PC-9 (cell line): ENCODE measurements at regions not wholly inside any gene's neighbourhood (a gene's known extent, or its start where the extent isn't known, plus 50 kb on each side); places are given as distances from the start of the nearest gene placed in this dataset.

ENCODE experiments used
- BruUV-seq: library from RNA; stranded (reverse); fragments of 400-500 nt; replicated peaks from 2 replicates; lab custom pipeline; 2021; lab: Mats Ljungman, UMichigan
- CTCF ChIA-PET: fragments of 300-600 bp; sonication (Branson Sonifier 250); formaldehyde crosslinking; loops from one replicate; lab custom pipeline; 2022; ENCODE audit warnings: antibody characterized with exemption; lab: Charles Lee
- POLR2A ChIA-PET: fragments of 300-600 bp; sonication (Branson Sonifier 250); formaldehyde crosslinking; loops from one replicate; lab custom pipeline; 2022; ENCODE audit warnings: antibody characterized with exemption; ENCODE audit not compliant: unreplicated experiment; lab: Charles Lee
- DNase-seq, 2 experiments: peaks; one replicate each; pipeline versions ENCODE4 v3.0.0 to v3.0.0-alpha.2; 2015 to 2022; ENCODE audit warnings: mixed read lengths in 1 of 2
- H2AFZ ChIP-seq: fragments of 200-600 bp; sonication (generic); 2 replicates; pipeline ENCODE4 v1.8.1; 2017; ENCODE audit warnings: antibody characterized with exemption
- H3F3A ChIP-seq: fragments of 200-600 bp; sonication (generic); 2 replicates; pipeline ENCODE4 v1.8.1; 2017; ENCODE audit warnings: antibody characterized with exemption, mild to moderate bottlenecking, low read depth; ENCODE audit not compliant: insufficient read depth
- H3K27ac ChIP-seq: fragments of 200-600 bp; sonication (generic); 2 replicates; pipeline ENCODE4 v1.6.1; 2016; ENCODE audit warnings: mixed run types
- H3K27me3 ChIP-seq: fragments of 200-600 bp; sonication (generic); 2 replicates; pipeline ENCODE4 v1.6.1; 2016; ENCODE audit warnings: low read depth, mixed run types; ENCODE audit not compliant: insufficient read depth
- H3K36me3 ChIP-seq: fragments of 200-600 bp; sonication (generic); 2 replicates; pipeline ENCODE4 v1.6.1; 2016; ENCODE audit warnings: low read depth, mixed run types
- H3K4me1 ChIP-seq: fragments of 200-600 bp; sonication (generic); replicated peaks from 2 replicates; pipeline ENCODE4 v1.6.1; 2016; ENCODE audit warnings: mixed run types; ENCODE audit not compliant: insufficient read depth
- H3K4me2 ChIP-seq: fragments of 200-600 bp; sonication (generic); 2 replicates; pipeline ENCODE4 v1.6.1; 2017; ENCODE audit warnings: mixed run types
- H3K4me3 ChIP-seq: fragments of 200-600 bp; sonication (generic); 2 replicates; pipeline ENCODE4 v1.6.1; 2016; ENCODE audit warnings: mixed run types
- H3K79me2 ChIP-seq: fragments of 200-600 bp; sonication (generic); 2 replicates; pipeline ENCODE4 v1.6.1; 2017; ENCODE audit warnings: low read depth, mixed run types
- H3K9me2 ChIP-seq: fragments of 200-600 bp; sonication (generic); 2 replicates; pipeline ENCODE4 v1.8.1; 2017; ENCODE audit warnings: mild to moderate bottlenecking; ENCODE audit not compliant: insufficient read depth
- H3K9me3 ChIP-seq: fragments of 200-600 bp; sonication (generic); 2 replicates; pipeline ENCODE4 v1.8.1; 2016; ENCODE audit warnings: low read depth; ENCODE audit not compliant: insufficient read depth
- H4K20me1 ChIP-seq: fragments of 200-600 bp; sonication (generic); 2 replicates; pipeline ENCODE4 v1.8.1; 2017; ENCODE audit not compliant: insufficient read depth
- EZH2 ChIP-seq: fragments of 200-600 bp; sonication (generic); IDR thresholded peaks from 2 replicates; pipeline ENCODE4 v1.8.0; 2017; ENCODE audit warnings: antibody characterized with exemption, low read depth
- intact Hi-C: fragments of 100-400 bp; cut with micrococcal nuclease; formaldehyde crosslinking; loops from one replicate; pipeline ENCODE4 v1.10.0; 2022; ENCODE audit not compliant: unreplicated experiment
- TF ChIP-seq, protein P1 (sequence below): fragments of 200-600 bp; sonication (generic); conservative IDR thresholded peaks from 2 replicates; pipeline ENCODE4 v1.6.1; 2017; ENCODE audit warnings: mixed run types, antibody characterized with exemption, mild to moderate bottlenecking, moderate library complexity

DNA sequence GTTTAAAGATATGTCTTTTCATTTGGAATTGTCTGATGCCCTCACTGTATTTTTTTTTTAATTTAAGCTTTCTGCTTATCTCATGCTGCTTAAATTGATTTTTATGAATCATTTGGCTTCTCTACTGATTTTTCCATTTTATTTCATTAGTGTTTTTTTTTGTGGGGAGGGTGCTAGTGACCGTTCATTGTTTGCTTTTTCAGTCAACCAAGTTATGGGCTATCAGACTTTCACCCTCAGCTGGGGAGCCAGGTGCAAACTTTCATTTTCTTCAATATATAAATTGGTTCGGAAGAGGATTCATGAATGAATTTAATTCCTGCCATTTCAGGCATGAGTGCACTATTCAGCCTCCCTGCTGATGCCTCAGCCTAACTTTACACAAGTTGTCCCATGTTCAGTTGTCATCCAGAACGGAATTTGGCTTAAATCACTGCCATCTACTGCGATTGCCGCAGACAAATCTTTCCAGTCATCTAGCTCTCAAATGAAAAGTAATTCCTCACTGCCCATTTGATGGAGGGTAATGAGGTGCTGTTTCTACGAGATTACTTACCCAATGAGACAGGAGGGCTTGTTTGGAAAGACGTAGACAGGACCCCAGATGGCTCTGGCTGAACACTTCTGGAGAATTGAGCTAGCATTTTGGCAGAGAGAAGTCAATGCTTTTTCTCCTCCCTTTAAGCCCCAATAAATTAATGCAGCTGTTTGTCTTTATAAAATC, 89.9 kb upstream of the RORA start:
- H3K79me2 ChIP-seq: no peaks in the 10 kb centered on the region
- H2AFZ ChIP-seq: no peak overlapping the region
- TF ChIP-seq, protein P1, sequence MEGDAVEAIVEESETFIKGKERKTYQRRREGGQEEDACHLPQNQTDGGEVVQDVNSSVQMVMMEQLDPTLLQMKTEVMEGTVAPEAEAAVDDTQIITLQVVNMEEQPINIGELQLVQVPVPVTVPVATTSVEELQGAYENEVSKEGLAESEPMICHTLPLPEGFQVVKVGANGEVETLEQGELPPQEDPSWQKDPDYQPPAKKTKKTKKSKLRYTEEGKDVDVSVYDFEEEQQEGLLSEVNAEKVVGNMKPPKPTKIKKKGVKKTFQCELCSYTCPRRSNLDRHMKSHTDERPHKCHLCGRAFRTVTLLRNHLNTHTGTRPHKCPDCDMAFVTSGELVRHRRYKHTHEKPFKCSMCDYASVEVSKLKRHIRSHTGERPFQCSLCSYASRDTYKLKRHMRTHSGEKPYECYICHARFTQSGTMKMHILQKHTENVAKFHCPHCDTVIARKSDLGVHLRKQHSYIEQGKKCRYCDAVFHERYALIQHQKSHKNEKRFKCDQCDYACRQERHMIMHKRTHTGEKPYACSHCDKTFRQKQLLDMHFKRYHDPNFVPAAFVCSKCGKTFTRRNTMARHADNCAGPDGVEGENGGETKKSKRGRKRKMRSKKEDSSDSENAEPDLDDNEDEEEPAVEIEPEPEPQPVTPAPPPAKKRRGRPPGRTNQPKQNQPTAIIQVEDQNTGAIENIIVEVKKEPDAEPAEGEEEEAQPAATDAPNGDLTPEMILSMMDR: no peak
- TF ChIP-seq EZH2: no peak
- DNase-seq: no peak
- H3K4me3 ChIP-seq: no peak overlapping the region
- H3K27me3 ChIP-seq: peaks cover 34% of the 10 kb centered on the region
- no peaks in the 10 kb centered on the region for H3K9me3 ChIP-seq
- BruUV-seq: no TSS peak
- no peaks in the 10 kb centered on the region for H3F3A ChIP-seq
- ChIA-PET POLR2A (no interaction called here), CTCF (no interaction called here)
- no peak overlapping the region for H3K27ac ChIP-seq
- no peaks in the 10 kb centered on the region for H3K4me1 ChIP-seq
- no peaks in the 10 kb centered on the region for H3K9me2 ChIP-seq
- H4K20me1 ChIP-seq: no peaks in the 10 kb centered on the region
- intact Hi-C loops: no loop called here
- H3K36me3 ChIP-seq: no peaks in the 10 kb centered on the region
- no peak overlapping the region for H3K4me2 ChIP-seq

DNA sequence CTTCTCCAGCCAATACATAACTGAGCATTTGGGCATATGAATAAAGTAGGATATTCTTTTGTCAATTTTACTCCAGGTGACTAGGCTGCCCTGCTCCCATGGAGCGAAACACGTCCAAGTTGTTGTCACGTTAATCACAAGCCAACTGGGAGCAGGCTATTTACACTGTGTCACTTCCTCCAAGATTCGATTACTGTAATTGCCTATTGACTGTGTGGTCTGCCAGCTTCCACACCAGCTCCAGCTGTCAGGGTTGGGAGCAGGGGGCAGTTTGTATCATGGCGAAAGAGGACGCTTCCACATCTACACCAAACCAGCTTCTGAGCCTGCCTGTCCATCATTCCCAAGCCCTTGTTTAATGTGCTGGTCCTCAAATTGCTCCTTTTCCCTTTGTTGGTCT, 89.2 kb upstream of the RORA start:
- TF ChIP-seq, protein P1: no peak
- TF ChIP-seq EZH2: no peak
- Histone ChIP-seq H3K79me2 (no peaks in the 10 kb centered on the region), H3K4me1 (no peaks in the 10 kb centered on the region), H3K27me3 (peaks cover 34% of the 10 kb centered on the region), H3K9me2 (no peaks in the 10 kb centered on the region), H3K36me3 (no peaks in the 10 kb centered on the region), H3K27ac (no peak overlapping the region), H3K4me2 (no peak overlapping the region), H4K20me1 (no peaks in the 10 kb centered on the region), H2AFZ (no peak overlapping the region), H3K9me3 (no peaks in the 10 kb centered on the region), H3F3A (no peaks in the 10 kb centered on the region), H3K4me3 (no peak overlapping the region)
- no peak for DNase-seq
- no TSS peak for BruUV-seq
- intact Hi-C loops: no loop called here
- ChIA-PET CTCF (no interaction called here), POLR2A (no interaction called here)

DNA sequence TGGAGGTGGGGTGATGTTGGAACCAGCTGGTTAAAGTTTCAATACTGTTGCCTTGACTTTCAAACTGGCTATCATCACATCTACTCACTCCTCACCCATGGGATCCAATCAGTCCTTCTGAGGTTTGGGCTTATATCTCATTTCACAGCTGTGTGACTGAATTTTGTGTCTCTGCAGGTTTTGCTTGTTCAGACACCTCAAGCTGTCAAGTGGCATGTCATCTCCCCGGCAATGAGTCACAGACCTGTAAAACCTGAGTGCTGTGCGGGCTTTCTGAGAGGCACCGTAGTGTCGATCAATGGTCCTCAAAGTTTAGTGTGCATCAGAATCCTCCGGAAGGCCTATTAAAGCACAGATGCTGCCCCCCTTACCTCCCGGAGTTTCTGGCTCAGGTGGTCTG, 86.4 kb upstream of the RORA start:
- H3F3A ChIP-seq: no peaks in the 10 kb centered on the region
- no peak overlapping the region for H3K27ac ChIP-seq
- ChIA-PET CTCF (no interaction called here), POLR2A (no interaction called here)
- no TSS peak for BruUV-seq
- H3K36me3 ChIP-seq: no peaks in the 10 kb centered on the region
- intact Hi-C loops: no loop called here
- H3K4me2 ChIP-seq: no peak overlapping the region
- H3K79me2 ChIP-seq: no peaks in the 10 kb centered on the region
- H3K9me2 ChIP-seq: no peaks in the 10 kb centered on the region
- TF ChIP-seq EZH2: no peak
- TF ChIP-seq, protein P1: no peak
- no peak overlapping the region for H2AFZ ChIP-seq
- no peak for DNase-seq
- no peaks in the 10 kb centered on the region for H4K20me1 ChIP-seq
- H3K4me1 ChIP-seq: no peaks in the 10 kb centered on the region
- H3K4me3 ChIP-seq: no peak overlapping the region
- H3K9me3 ChIP-seq: no peaks in the 10 kb centered on the region
- H3K27me3 ChIP-seq: peaks cover 34% of the 10 kb centered on the region
